D721Med (cell line): ENCODE measurements at regions not wholly inside any gene's neighbourhood (a gene's known extent, or its start where the extent isn't known, plus 50 kb on each side); places are given as distances from the start of the nearest gene placed in this dataset.

ENCODE experiments used
- DNase-seq: peaks from one replicate; pipeline ENCODE4 v3.0.0; 2011; ENCODE audit warnings: low spot score; ENCODE audit not compliant: insufficient read length
- FAIRE-seq: peaks from 2 replicates; lab custom pipeline; 2011; peaks lifted over from hg19 to GRCh38; lab: Jason Lieb, UNC
- CTCF ChIP-seq: IDR thresholded peaks from 2 replicates; pipeline ENCODE4 v1.5.1; 2012; ENCODE audit warnings: mild to moderate bottlenecking, control low read depth; ENCODE audit not compliant: insufficient read depth; ENCODE audit errors: missing control alignments

- FAIRE-seq (no peak), DNase-seq (no peak)
- TF ChIP-seq CTCF, result no peak
Observed at GRCh38 chr15:96079041-96079440, 251.5 kb upstream of the NR2F2 start.

GRCh38 chr15:96079882-96080281 is 250.6 kb upstream of the NR2F2 start:
- no peak for DNase-seq
- no peak for FAIRE-seq
- no peak for TF ChIP-seq CTCF

GRCh38 chr15:96086164-96086563 is 244.3 kb upstream of the NR2F2 start:
- TF ChIP-seq CTCF, result no peak
- DNase-seq (no peak), FAIRE-seq (no peak)

- DNase-seq (no peak), FAIRE-seq (no peak)
- no peak for TF ChIP-seq CTCF
Observed at GRCh38 chr15:96087180-96087884, 243.2 kb upstream of the NR2F2 start.

GRCh38 chr15:96088650-96089049 is 241.8 kb upstream of the NR2F2 start:
- no peak for TF ChIP-seq CTCF
- FAIRE-seq, result no peak
- DNase-seq, result no peak

GRCh38 chr15:96089405-96090058 is 241.0 kb upstream of the NR2F2 start:
- TF ChIP-seq CTCF, result no peak
- DNase-seq (no peak), FAIRE-seq (no peak)

GRCh38 chr15:96092186-96092585 is 238.3 kb upstream of the NR2F2 start:
- DNase-seq (no peak), FAIRE-seq (no peak)
- TF ChIP-seq CTCF, result no peak
